ENCODE measurements at regions not wholly inside any gene's neighbourhood (a gene's known extent, or its start where the extent isn't known, plus 50 kb on each side); places are given as distances from the start of the nearest gene placed in this dataset.

GRCh38 chr11:70872955-70873735 lies 379.2 kb downstream of the SHANK2 start:
- DNase-seq (ENCODE audit: low spot score): no peak

- DNase-seq (ENCODE audit: low spot score): no peak
Measured at GRCh38 chr11:70873736-70874412, 378.5 kb downstream of the SHANK2 start.

- DNase-seq (ENCODE audit: low spot score): no peak
Measured at GRCh38 chr11:70876685-70877084, 375.7 kb downstream of the SHANK2 start.

- DNase-seq (ENCODE audit: low spot score): no peak
Measured at GRCh38 chr11:70877151-70877550, 375.2 kb downstream of the SHANK2 start.

- DNase-seq (ENCODE audit: low spot score): no peak
Measured at GRCh38 chr11:70878366-70878765, 374.0 kb downstream of the SHANK2 start.

- DNase-seq (ENCODE audit: low spot score): no peak
Measured at GRCh38 chr11:70879601-70880285, 372.6 kb downstream of the SHANK2 start.

- no peak for DNase-seq (ENCODE audit: low spot score)
Measured at GRCh38 chr11:70880416-70880815, 372.0 kb downstream of the SHANK2 start.

- no peak for DNase-seq (ENCODE audit: low spot score)
Measured at GRCh38 chr11:70881948-70882715, 370.2 kb downstream of the SHANK2 start.

- no peak for DNase-seq (ENCODE audit: low spot score)
Measured at GRCh38 chr11:70882716-70883085, 369.7 kb downstream of the SHANK2 start.

GRCh38 chr11:70883323-70883940 lies 368.9 kb downstream of the SHANK2 start:
- no peak for DNase-seq (ENCODE audit: low spot score)

GRCh38 chr11:70883973-70884623 lies 368.3 kb downstream of the SHANK2 start:
- peak; percentile 63 for DNase-seq (ENCODE audit: low spot score)

GRCh38 chr11:70885281-70886231 lies 366.8 kb downstream of the SHANK2 start:
- peak; percentile 29 for DNase-seq (ENCODE audit: low spot score)

- DNase-seq (ENCODE audit: low spot score): no peak
Measured at GRCh38 chr11:70886256-70886655, 366.1 kb downstream of the SHANK2 start.

GRCh38 chr11:70886676-70887541 lies 365.5 kb downstream of the SHANK2 start:
- DNase-seq (ENCODE audit: low spot score): no peak

- no peak for DNase-seq (ENCODE audit: low spot score)
Measured at GRCh38 chr11:70887542-70887827, 364.9 kb downstream of the SHANK2 start.

GRCh38 chr11:70888061-70888460 lies 364.3 kb downstream of the SHANK2 start:
- DNase-seq (ENCODE audit: low spot score): no peak

- DNase-seq (ENCODE audit: low spot score): no peak
Measured at GRCh38 chr11:70889411-70889810, 363.0 kb downstream of the SHANK2 start.

GRCh38 chr11:70891844-70892380 lies 360.5 kb downstream of the SHANK2 start:
- no peak for DNase-seq (ENCODE audit: low spot score)

- no peak for DNase-seq (ENCODE audit: low spot score)
Measured at GRCh38 chr11:70892889-70893288, 359.5 kb downstream of the SHANK2 start.

All from AG20443 (cell line).